ENCODE measurements at regions not wholly inside any gene's neighbourhood (a gene's known extent, or its start where the extent isn't known, plus 50 kb on each side); places are given as distances from the start of the nearest gene placed in this dataset.

DNA sequence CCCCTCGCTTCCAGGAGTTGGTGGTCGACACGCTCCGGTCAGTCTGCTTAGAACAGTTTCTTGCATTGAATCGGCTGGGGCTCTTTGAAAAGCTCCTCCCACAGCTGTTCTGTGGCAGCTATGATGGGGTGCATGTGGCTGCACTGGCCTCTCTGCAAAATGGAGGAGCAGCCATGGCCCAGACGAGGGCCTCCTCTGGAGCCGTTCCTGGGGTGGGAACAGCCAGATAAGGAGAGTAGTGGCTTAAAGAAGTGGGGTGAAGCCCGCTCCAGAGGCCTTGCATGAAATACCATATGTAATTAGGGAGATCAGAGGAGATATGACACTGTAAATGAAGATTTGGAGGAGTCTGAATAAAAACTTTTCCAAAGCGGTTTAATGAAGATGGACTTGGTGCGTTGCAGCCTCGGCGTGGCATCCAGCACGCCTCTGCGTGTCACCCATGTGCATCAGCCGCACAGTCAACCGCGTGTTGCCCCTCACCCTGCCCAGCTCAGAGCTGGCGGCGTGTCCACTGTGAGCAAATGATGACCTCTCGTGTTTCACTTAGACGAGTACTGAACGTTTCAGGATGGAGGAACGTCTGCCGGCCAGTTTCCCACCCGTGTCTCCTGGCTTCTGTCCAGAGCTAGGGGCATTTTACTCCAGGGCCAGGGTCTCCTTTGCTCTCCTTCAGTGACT lies 199.2 kb downstream of the TEX29 start:
- no peak overlapping the region for H3K27ac Mint-ChIP-seq
- no peaks in the 10 kb centered on the region; the same call in 1 of the 2 replicates for H3K36me3 Mint-ChIP-seq (ENCODE audit: low read depth)
- DNase-seq = no peak
- H3K9me3 Mint-ChIP-seq = peaks cover 26% of the 10 kb centered on the region
- H3K27me3 Mint-ChIP-seq (ENCODE audit: insufficient read depth) = peaks cover 2% of the 10 kb centered on the region; the same call in 1 of the 2 replicates
- H3K4me3 Mint-ChIP-seq = no peak overlapping the region
- no peak for TF ChIP-seq CTCF (IDR thresholded peaks at IDR 0.05)
- H3K4me1 Mint-ChIP-seq (ENCODE audit: low read depth) = no peaks in the 10 kb centered on the region

GRCh38 chr13:111521030-111521429 lies 200.6 kb downstream of the TEX29 start:
- Mint-ChIP-seq H3K27me3 (ENCODE audit: insufficient read depth) (no peaks in the 10 kb centered on the region), H3K9me3 (peaks cover 23% of the 10 kb centered on the region), H3K27ac (no peak overlapping the region), H3K4me1 (ENCODE audit: low read depth) (no peaks in the 10 kb centered on the region), H3K36me3 (ENCODE audit: low read depth) (no peaks in the 10 kb centered on the region; the same call in 1 of the 2 replicates), H3K4me3 (no peak overlapping the region)
- DNase-seq = no peak
- no peak for TF ChIP-seq CTCF (IDR thresholded peaks at IDR 0.05)

- Mint-ChIP-seq H3K9me3 (peaks cover 23% of the 10 kb centered on the region), H3K4me3 (no peak overlapping the region), H3K4me1 (ENCODE audit: low read depth) (no peaks in the 10 kb centered on the region), H3K27me3 (ENCODE audit: insufficient read depth) (no peaks in the 10 kb centered on the region), H3K27ac (no peak overlapping the region), H3K36me3 (ENCODE audit: low read depth) (no peaks in the 10 kb centered on the region; the same call in 1 of the 2 replicates)
- TF ChIP-seq CTCF (IDR thresholded peaks at IDR 0.05) = no peak
- no peak for DNase-seq
Observed at GRCh38 chr13:111521691-111522229, 201.3 kb downstream of the TEX29 start.

GRCh38 chr13:111525320-111526118 lies 205.1 kb downstream of the TEX29 start:
- no peak overlapping the region for H3K4me3 Mint-ChIP-seq

DNA sequence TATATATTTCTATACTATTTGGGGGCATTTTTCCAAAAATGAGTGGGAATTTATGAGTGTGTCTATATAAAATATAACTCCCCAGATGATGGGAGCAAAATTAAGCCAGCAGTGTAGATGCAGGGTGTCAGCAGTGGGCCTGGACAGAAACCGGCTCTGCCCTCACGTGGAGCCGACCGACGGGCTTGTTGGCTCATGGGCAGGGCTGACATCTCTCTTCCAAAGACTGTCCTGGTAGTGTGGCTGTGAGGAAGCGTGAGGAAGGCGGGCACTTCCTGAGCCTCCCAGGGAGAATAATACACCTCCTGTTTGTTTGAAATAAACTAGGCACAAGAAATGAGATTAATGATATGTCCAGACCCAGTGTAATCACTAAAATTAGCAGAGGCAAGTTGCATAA lies 206.5 kb downstream of the TEX29 start:
- Mint-ChIP-seq H3K27me3 (ENCODE audit: insufficient read depth) (no peaks in the 10 kb centered on the region), H3K9me3 (peaks cover 16% of the 10 kb centered on the region), H3K27ac (no peak overlapping the region), H3K36me3 (ENCODE audit: low read depth) (no peaks in the 10 kb centered on the region), H3K4me1 (ENCODE audit: low read depth) (no peaks in the 10 kb centered on the region), H3K4me3 (no peak overlapping the region)
- no peak for TF ChIP-seq CTCF (IDR thresholded peaks at IDR 0.05)
- DNase-seq = no peak

More at GRCh38 chr13:111525320-111526118, 205.1 kb downstream of the TEX29 start:
- DNase-seq = no peak
- TF ChIP-seq CTCF (IDR thresholded peaks at IDR 0.05) = no peak
- Mint-ChIP-seq H3K27me3 (ENCODE audit: insufficient read depth) (no peaks in the 10 kb centered on the region), H3K4me1 (ENCODE audit: low read depth) (no peaks in the 10 kb centered on the region), H3K9me3 (peaks cover 16% of the 10 kb centered on the region), H3K27ac (no peak overlapping the region), H3K36me3 (ENCODE audit: low read depth) (no peaks in the 10 kb centered on the region)
